ENCODE measurements at regions not wholly inside any gene's neighbourhood (a gene's known extent, or its start where the extent isn't known, plus 50 kb on each side); places are given as distances from the start of the nearest gene placed in this dataset.
"Not testable (repeated sequence)": the region's sequence is repeated elsewhere in the genome, so short reads cannot be mapped to it uniquely, and the experiment has no call there.

DNA sequence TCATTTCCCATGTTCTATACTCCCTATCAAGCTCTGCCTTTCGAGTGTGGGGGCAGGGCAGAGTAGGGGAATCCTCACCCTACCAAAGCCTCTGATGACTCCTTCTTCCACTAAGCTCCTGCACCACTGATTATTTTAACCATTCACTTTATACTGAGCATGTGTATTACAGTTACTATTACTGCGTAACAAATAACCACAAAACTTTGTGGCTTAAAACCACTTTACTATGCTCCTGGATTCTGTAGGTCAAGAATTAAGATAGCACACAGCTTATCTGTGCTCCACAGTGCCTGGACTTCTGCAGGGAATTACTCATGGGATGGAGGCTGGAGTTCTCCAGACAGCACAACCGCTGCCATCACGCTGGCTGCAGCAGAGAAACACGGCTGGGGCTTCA, 117.4 kb upstream of the DNAJC10 start:
- FAIRE-seq: no peak

- FAIRE-seq: no peak
These were observed 110.9 kb upstream of the DNAJC10 start for GRCh38 chr2:182605166-182605565.

- no peak for FAIRE-seq
These were observed 109.1 kb upstream of the DNAJC10 start for GRCh38 chr2:182606728-182607681.

DNA sequence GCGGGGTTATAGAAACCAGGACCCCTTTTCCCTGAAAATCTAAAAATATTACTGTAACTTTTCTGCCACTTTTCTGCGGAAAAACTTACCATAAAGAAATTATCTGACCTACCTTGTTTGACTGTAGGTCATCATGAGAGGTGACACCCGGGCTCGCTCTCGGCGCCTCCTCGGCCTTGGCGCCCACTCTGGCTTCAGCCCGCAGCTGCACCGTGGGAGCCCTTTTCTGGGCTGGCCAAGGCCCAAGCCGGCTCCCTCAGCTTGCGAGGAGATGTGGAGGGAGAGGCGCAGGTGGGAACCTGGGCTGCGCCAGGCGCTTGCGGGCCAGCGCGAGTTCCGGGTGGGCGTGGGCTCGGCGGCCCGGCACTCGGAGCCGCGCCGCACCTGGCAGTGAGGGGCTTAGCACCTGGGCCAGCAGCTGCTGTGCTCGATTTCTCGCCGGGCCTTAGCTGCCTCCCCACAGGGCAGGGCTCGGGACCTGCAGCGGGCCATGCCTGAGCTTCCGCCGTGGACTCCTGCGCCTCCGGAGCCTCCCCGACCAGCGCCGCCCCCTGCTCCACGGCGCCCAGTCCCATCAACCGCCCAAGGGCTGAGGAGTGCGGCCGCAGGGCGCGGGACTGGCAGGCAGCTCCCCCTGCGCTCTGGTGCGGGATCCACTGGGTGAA, 107.7 kb upstream of the DNAJC10 start:
- FAIRE-seq: no peak

GRCh38 chr2:182609005-182609404, 107.1 kb upstream of the DNAJC10 start:
- FAIRE-seq: not testable (repeated sequence)

- FAIRE-seq: no peak
These were observed 105.8 kb upstream of the DNAJC10 start for GRCh38 chr2:182610231-182610630.

DNA sequence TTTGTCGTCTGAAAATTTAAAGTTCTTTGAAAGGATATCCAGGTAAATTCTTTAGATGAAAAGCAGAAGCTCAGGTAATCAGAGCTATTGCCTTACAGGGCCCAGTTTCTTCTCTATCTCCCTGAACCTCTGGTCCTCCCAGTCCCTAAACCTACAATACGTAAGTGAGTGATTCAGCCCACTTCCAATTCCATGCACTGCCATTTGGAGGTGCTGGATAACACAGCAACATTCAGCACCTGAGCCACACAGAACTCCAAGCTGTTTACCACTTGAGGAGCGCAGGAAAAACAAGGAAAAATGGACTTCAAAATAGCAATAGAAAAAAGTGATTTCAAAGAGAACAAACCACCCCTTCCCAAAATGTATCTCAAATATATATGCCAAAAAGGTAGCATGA, 105.0 kb upstream of the DNAJC10 start:
- FAIRE-seq: no peak

- no peak for FAIRE-seq
These were observed 101.0 kb upstream of the DNAJC10 start for GRCh38 chr2:182615036-182615435.

DNA sequence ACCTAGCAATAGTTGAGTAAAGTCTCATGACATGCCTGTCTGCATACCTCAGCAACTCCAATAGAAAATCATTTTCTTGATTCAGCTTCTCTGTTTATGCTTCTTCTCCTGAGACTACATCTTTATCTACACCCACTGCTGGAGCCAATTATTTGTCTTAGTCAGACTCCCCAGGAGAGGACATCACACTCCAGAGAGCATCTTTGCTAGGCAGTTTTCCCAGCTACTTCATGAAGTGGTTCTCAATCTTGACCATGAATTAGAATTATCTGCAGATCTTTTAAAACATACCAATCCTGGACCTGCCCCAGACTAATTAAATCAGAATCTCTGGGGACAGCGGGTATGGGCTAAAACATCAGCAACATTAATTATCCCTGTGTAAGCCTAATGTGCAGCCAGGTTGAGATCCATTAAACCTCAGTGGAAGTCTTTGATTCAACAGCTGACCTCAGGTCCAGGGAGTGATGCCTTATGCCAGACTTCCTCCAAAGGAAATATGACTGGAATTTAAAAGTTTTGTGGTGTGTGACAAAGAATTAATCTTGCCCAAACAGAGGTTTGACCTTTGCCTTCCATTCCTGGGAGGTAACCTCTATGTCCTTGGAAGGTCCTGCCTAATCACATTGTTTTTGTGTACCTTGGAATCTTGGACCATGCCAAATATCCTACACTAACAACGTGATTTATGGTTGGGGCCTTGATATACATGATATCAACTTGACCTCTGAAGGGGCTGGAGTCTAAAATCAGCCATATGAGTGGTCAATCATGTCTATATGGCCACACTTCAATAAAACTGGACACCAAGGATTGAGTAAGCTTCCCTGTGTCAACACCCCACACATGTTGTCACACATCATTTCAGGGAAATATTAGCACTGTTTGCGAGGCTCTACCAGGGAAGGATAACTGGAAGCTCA, 99.3 kb upstream of the DNAJC10 start:
- no peak for FAIRE-seq

DNA sequence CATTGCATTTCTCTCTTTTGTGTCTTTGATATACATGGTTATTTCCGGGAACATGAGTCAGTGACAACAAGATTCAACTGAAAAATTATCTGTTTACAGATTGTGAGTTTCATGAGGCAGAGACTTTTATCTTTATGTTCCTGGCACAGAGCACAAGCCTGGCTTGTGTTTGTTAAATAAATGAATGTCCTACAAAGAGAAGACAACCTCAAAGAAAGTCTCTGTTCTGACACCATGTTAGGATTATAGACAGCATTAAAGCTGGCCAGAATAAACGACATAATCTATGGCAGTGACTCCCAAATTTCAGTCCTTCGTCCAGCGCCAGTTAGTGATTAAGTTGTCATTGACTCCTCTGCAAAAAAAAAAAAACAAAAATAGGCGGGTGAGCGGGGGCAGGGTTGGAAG, 97.4 kb upstream of the DNAJC10 start:
- no peak for FAIRE-seq

DNA sequence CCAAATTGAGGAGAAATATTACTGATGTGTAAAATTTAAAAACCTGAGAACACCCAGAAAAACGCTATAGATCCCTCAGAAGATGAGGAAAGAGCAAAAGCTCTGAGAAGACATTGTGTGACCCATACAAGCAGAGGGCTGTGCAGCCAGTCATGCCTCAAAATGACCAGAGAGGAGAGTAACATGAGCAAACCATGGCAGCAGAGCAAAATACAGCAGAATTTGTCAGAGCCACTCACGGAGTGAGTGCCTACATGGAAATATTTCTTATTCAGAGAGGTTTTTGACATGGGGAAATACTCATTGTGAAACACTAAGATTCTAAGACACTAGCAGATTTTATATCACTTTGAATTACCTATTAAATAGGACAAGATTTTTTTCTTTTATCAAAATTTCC, 96.8 kb upstream of the DNAJC10 start:
- FAIRE-seq: no peak

- FAIRE-seq: no peak
These were observed 94.9 kb upstream of the DNAJC10 start for GRCh38 chr2:182621191-182621590.

- FAIRE-seq: no peak
These were observed 94.2 kb upstream of the DNAJC10 start for GRCh38 chr2:182621810-182622209.

- no peak for FAIRE-seq
These were observed 93.8 kb upstream of the DNAJC10 start for GRCh38 chr2:182622231-182622630.

DNA sequence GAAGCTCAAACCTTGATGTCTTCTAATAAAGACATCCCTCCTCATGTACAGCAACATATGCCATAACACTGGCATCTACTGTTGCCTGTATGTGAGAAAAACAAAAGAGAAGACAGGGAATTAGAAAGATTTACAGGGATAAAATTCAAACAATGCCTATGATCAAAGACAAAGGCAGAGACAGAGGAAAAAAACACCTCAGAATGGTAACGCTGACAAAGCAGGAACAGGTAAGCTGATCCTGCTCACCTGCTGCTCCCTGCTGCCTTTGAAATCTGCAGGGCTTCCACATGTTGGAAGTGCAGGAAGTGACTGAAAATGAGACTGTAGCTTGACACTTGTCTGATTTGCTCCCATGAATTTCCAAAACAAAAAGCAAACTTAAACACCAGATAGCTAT, 90.2 kb upstream of the DNAJC10 start:
- no peak for FAIRE-seq

DNA sequence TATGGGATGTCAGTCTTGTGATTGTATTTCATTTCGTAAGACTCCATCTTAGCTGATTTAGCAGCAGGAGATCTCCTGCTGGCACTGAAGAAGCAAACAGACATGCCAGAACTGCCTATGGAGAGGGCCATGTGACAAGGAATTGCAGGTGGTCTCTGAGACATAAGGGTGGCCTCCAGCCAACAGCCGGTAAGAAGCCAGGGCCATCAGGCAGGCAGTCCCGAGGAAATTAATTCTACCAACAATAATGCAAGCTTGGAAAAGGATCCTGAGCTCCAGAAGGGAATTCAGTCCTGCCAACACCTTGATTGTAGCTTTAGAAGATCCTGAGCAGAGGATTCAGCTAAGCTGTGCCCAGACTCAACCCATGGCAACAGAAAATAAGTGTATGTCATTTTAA, 87.1 kb upstream of the DNAJC10 start:
- FAIRE-seq: no peak

GRCh38 chr2:182630207-182630606, 85.8 kb upstream of the DNAJC10 start:
- FAIRE-seq: no peak

DNA sequence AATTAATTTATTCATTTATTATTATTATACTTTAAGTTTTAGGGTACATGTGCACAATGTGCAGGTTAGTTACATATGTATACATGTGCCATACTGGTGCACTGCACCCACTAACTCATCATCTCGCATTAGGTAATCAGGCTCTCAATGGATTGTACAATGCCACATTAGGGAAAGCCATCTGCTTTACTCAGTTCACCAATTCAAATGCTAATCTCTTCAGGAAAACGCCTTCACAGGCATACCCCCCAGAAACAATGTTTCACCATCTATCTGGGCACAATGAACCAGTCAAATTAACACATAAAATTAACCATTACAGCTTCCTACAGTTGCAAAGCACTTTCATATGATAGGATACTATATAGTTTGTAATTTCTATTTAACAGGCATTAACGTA, 84.8 kb upstream of the DNAJC10 start:
- no peak for FAIRE-seq

GRCh38 chr2:182634386-182634785, 81.7 kb upstream of the DNAJC10 start:
- no peak for FAIRE-seq

GRCh38 chr2:182636699-182637098, 79.4 kb upstream of the DNAJC10 start:
- FAIRE-seq: no peak

GRCh38 chr2:182638667-182639066, 77.4 kb upstream of the DNAJC10 start:
- no peak for FAIRE-seq

GRCh38 chr2:182639971-182640370, 76.1 kb upstream of the DNAJC10 start:
- no peak for FAIRE-seq

DNA sequence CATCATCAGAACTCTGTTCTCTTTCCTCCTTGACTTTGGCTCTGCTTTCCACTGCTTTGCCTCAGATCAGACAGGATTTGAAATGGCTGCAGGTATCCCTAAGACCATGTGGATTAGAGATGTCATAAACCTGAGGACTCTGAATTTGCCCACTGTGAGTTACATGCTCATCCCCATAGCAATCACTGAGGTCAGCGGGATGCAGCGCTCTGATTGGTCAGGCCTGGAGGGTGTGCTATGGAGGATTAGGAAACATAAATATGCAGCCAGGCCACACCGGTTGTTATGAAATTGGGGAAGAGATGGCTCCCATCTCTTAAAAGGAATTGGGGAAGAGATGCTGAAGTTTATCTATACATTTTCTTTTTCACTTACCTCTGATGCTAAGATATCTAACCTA, 73.7 kb upstream of the DNAJC10 start:
- FAIRE-seq: peak; percentile 56
